ENCODE measurements at regions not wholly inside any gene's neighbourhood (a gene's known extent, or its start where the extent isn't known, plus 50 kb on each side); places are given as distances from the start of the nearest gene placed in this dataset.

- DNase-seq (ENCODE audit: low read depth in 2 of 2, low spot score in 1 of 2): no peak
Measured at GRCh38 chr5:138665261-138665660, 88.0 kb upstream of the CTNNA1 start.

GRCh38 chr5:138664276-138664943, 88.8 kb upstream of the CTNNA1 start:
- DNase-seq (ENCODE audit: low read depth in 2 of 2, low spot score in 1 of 2): no peak

DNA sequence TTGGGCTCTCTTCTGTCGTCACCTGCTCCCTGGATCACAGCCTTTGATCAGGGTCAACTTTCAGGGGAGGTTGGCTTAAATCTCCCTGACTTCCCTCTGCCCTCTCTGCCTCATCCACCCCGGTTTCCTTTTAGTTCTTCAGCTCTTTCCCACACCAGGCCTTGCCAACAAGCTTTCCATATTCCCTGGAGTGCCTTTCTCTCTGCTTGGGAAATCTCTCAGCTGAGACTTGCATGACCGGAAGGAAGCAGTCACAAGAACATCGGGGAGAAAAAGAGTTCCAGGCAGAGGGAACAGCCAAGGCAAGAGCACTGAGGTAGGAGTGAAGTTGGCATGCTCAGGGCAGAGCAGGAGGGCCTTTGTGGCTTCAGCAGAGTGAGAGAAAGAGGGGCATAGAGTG, 88.4 kb upstream of the HSPA9 start:
- DNase-seq (ENCODE audit: low read depth in 2 of 2, low spot score in 1 of 2): no peak

DNA sequence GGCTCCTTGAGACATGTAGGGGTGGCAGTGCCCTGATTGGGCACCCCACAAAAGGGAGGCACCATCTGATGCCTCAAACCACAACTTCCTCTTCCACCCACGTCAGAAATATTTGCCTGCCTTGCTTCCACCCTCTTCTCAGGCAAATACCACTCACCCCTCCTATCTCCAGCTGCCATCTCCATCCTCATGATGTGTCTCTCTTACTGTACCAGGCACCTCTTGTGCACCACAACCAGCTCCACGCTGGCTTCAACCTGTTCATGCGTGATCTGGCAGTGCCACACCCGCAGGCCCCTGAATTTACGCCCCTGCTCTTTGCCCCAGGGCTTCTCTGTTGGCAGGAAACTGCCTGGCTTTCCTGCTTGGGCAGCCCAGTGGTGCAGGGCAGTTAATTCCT, 87.8 kb upstream of the HSPA9 start:
- no peak for DNase-seq (ENCODE audit: low read depth in 2 of 2, low spot score in 1 of 2)

DNA sequence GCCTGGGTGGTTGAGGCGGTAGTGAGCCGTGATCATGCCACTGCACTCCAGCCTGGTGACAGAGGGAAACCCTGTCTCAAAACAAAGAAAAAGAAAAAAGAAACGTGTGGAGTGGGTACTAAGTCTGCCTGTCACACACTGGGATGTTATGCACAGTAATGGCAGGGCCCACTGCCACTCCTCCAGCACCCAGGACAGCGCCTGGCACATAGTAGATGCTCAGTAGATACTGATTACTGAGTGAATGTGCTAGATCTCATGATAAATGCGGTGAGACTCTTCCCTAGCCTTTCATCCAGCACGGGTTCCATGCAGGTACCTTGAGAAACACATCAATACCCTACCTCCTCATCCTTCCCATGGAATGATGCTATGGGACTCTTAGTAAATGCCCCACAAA, 87.4 kb upstream of the HSPA9 start:
- no peak for DNase-seq (ENCODE audit: low read depth in 2 of 2, low spot score in 1 of 2)

- no peak for DNase-seq (ENCODE audit: low read depth in 2 of 2, low spot score in 1 of 2)
Measured at GRCh38 chr5:138661991-138662434, 86.8 kb upstream of the HSPA9 start.

GRCh38 chr5:138661291-138661960, 86.2 kb upstream of the HSPA9 start:
- no peak for DNase-seq (ENCODE audit: low read depth in 2 of 2, low spot score in 1 of 2)

- no peak for DNase-seq (ENCODE audit: low read depth in 2 of 2, low spot score in 1 of 2)
Measured at GRCh38 chr5:138660051-138660572, 84.9 kb upstream of the HSPA9 start.

DNA sequence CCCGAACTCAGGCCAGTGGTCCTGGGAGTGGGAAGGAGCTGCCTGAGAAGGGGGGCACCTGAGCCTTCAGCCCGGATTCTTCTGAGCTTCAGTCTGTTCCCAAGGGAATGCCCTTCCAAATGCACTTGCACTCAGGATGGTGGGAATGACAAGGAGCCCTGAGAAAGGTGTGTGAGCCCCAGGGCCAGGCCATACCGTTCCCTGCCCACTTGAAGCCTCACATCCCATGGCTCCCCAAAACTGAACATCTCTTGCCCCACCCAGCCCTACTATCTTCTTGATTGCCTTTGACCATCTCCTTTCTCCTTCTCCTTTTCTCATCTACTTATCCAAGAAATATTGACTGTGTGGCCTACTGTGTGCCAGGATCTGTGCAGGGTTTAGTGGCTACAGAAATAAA, 84.4 kb upstream of the HSPA9 start:
- no peak for DNase-seq (ENCODE audit: low read depth in 2 of 2, low spot score in 1 of 2)

DNA sequence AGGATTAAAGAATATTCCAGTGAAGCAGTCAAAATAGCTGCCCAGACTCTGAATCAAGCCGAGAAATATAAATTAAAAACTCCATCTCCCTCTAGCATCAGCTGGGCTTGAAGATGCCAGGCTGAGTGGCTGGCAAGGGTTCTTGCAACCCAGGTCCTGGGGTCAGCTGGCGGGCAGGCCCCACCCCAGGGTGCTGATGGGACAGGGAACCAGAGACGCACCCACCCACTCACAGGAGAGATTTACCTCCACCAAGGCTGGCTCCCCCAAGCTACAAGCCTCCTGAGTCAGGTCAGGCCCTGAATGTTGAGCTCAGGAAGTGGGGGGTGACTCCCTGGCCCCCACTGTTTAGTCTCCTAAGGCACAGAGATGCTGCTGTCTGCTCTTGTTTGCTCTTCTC, 83.9 kb upstream of the HSPA9 start:
- DNase-seq (ENCODE audit: low read depth in 2 of 2, low spot score in 1 of 2): no peak

- DNase-seq (ENCODE audit: low read depth in 2 of 2, low spot score in 1 of 2): no peak
Measured at GRCh38 chr5:138658676-138659075, 83.5 kb upstream of the HSPA9 start.

DNA sequence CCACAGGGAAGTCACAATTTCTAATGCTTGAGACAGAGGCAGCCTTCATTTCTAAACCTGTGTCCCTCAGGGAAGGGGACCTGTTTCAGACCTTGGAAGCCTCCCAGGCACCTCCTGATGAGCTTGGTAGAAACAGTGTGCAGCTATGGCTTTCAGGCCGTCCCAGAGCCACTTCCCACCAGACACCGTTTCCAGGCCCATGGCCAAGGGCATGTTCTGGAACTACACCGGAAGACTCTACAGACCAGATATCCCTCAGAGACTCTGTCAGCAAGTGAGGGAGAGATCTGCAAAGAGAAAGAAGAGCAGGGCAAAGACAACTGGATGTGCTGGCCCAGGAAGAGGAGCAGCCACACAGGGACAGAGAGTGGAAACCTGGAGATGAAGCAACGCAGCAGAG, 82.2 kb upstream of the HSPA9 start:
- no peak for DNase-seq (ENCODE audit: low read depth in 2 of 2, low spot score in 1 of 2)

GRCh38 chr5:138656916-138657315, 81.7 kb upstream of the HSPA9 start:
- no peak for DNase-seq (ENCODE audit: low read depth in 2 of 2, low spot score in 1 of 2)

DNA sequence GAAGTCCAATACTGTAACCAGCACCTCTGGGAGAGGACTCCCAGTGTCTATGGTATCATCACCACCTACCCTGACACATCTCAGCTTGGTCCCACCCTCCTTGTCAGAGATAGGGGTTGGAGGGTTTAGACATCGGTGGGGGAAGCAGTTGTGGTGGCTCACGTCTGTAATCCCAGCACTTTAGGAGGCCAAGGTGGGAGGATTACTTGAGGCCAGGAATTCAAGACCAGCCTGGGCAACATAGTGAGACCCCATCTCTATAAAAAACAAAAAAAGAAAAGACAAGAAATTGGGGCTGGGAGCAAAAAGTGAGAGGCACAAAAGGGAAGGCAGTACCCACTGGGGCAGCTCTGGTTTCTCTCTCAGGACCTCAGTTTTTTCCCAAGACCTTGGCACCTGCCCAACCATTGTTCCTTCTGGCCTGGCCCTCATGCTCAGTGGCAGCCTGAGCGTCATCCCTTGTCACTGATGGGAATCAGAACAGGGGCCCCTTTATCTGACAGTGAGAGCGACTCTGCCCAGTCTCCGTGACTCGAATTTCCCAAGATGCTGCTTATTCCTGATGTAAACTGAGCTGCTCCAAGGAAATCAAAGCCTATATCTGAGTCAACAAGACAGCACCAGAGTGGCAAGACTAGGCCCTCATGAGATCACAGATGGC, 80.5 kb upstream of the HSPA9 start:
- DNase-seq (ENCODE audit: low read depth in 2 of 2, low spot score in 1 of 2): no peak

GRCh38 chr5:138654281-138654867, 79.2 kb upstream of the HSPA9 start:
- peak; percentile 14 to 31 for DNase-seq (ENCODE audit: low read depth in 2 of 2, low spot score in 1 of 2)

- DNase-seq (ENCODE audit: low read depth in 2 of 2, low spot score in 1 of 2): no peak
Measured at GRCh38 chr5:138653502-138653901, 78.3 kb upstream of the HSPA9 start.

GRCh38 chr5:138651767-138652117, 76.5 kb upstream of the HSPA9 start:
- DNase-seq (ENCODE audit: low read depth in 2 of 2, low spot score in 1 of 2): no peak

DNA sequence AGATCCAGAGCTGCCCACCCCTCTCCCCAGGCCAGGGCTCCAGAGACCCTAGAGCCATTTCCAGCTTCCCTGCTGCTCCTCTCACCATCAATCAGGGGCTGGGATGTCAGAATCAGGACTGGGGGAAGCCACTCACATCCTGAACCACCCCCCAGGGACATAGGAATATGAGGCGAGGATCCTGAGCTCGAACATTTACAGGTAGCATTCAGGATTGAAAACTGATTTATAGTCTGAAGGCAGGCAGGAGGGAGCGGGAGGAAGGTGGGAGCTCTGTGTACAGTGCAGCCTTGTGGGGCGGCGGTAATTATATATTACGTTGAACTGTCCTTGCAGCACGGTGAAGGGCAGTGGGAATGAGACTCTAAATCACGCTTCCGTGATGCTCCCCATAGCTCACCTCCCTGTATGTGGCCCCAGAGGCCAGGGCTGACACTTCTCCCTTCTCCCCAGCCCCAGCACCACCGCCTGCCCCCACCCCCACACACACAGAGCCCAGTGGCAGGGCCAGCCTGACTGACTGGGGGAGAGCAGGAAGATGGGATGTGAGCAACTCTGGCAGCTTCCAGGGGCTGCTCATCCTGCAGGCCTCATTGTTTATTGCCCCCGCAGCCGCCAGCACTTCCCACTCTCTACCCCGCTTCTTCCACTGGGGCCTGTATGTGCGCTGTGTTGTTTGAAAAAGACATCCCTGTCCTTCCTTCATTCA, 76.0 kb upstream of the HSPA9 start:
- no peak for DNase-seq (ENCODE audit: low read depth in 2 of 2, low spot score in 1 of 2)

DNA sequence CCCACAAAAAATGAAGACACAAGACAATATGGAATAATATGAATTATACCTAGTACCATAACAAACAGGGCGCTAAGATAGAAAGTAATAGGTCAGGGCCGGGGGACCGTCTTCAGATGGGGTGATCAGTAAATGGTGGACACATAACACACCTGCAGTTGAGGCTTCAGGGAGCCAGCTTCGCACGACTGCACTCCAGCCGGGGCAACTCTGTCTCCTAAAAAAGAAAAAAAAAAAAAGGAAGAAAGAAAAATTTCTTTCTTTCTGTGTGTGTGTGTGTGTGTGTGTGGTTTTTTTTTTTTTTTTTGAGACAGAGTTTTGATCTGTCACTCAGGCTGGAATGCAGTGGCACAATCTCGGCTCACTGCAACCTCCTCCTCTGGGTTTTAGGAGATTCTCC, 75.0 kb upstream of the HSPA9 start:
- no peak for DNase-seq (ENCODE audit: low read depth in 2 of 2, low spot score in 1 of 2)

DNA sequence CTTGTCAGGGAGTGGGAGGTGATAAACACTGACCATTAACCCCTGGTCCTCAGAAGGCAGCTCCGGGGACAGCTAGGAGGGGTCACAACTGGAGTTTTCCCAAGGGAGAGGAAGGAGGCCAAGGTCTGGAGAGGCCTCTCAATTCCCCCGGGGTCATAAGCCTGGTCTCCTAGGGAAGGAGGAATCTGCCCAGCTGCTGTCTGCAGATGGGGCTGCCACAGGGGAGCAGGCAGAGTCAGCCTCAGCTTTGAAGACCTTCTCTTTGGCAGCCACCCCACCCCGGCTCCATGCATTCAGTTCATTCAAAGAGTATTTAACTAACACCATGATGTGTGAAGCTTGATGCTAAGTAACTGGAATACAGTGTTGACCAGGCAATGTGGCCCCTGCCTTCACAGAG, 74.6 kb upstream of the HSPA9 start:
- no peak for DNase-seq (ENCODE audit: low read depth in 2 of 2, low spot score in 1 of 2)

- no peak for DNase-seq (ENCODE audit: low read depth in 2 of 2, low spot score in 1 of 2)
Measured at GRCh38 chr5:138649316-138649720, 74.1 kb upstream of the HSPA9 start.
